ENCODE measurements at regions not wholly inside any gene's neighbourhood (a gene's known extent, or its start where the extent isn't known, plus 50 kb on each side); places are given as distances from the start of the nearest gene placed in this dataset.

DNA sequence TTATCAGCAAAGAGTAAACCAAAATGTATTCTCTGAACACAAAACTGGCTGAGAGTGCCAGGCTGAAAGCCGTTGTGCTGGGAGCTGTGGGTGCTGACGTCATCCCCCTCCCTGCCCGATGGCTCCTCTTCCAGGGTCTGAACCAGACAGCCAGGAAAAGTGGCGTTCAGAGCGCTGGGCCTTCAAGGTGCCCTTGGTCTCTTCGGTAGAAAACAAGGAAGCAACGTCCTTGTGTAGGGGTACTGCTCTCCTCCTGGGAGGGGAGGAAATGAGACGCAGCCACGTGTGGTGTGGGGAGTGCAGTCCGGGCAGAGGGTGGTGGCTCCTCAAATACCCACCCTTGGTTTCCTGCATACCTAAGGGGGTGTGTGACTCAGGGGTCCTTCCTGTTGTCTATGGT lies 394.7 kb downstream of the SEC14L1 start:
- H3K27me3 Mint-ChIP-seq (ENCODE audit: low read depth, poor library complexity): peaks cover 59% of the 10 kb centered on the region

DNA sequence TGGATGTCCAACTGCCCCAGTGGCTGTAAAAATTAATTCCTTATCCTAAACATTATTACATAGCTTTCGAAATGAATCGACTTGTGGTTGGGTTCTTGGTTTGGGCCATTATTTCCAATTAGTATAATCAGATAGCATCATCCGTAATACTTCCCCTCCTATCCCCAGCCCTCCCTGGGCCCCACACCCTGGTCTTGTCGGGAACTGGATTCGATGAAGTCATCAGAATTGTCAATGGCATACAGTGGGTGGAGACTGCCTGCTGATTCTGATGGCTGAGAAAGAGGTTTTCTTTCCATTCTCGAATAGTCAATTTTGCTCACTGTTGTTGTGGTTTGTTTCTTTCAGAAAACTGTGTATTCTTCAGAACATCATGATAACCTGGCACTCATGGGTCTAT lies 395.1 kb downstream of the SEC14L1 start:
- Mint-ChIP-seq H3K9me3 (peaks cover 21% of the 10 kb centered on the region), H3K27me3 (ENCODE audit: low read depth, poor library complexity) (peaks cover 60% of the 10 kb centered on the region), H3K36me3 (ENCODE audit: low read depth) (peaks cover 4% of the 10 kb centered on the region), H3K27ac (no peak overlapping the region), H3K4me3 (no peak overlapping the region), H3K4me1 (no peaks in the 10 kb centered on the region)
- no peak for TF ChIP-seq CTCF (IDR thresholded peaks at IDR 0.05)
- DNase-seq: no peak

More for the DNA sequence above, 394.7 kb downstream of the SEC14L1 start:
- no peak overlapping the region for H3K4me3 Mint-ChIP-seq
- H3K36me3 Mint-ChIP-seq (ENCODE audit: low read depth): peaks cover 4% of the 10 kb centered on the region
- no peak for TF ChIP-seq CTCF (IDR thresholded peaks at IDR 0.05)
- no peak overlapping the region for H3K27ac Mint-ChIP-seq
- H3K9me3 Mint-ChIP-seq: peaks cover 20% of the 10 kb centered on the region
- no peak for DNase-seq
- H3K4me1 Mint-ChIP-seq: no peaks in the 10 kb centered on the region

GRCh38 chr17:77537566-77537965 lies 396.8 kb downstream of the SEC14L1 start:
- Mint-ChIP-seq H3K36me3 (ENCODE audit: low read depth) (peaks cover 4% of the 10 kb centered on the region), H3K9me3 (peaks cover 18% of the 10 kb centered on the region), H3K27me3 (ENCODE audit: low read depth, poor library complexity) (peaks cover 66% of the 10 kb centered on the region), H3K4me1 (peaks cover 10% of the 10 kb centered on the region), H3K27ac (no peak overlapping the region), H3K4me3 (no peak overlapping the region)
- TF ChIP-seq CTCF (IDR thresholded peaks at IDR 0.05): no peak
- DNase-seq: no peak

GRCh38 chr17:77540531-77540930 lies 399.8 kb downstream of the SEC14L1 start:
- peaks cover 5% of the 10 kb centered on the region for H3K9me3 Mint-ChIP-seq
- H3K4me1 Mint-ChIP-seq: peaks cover 31% of the 10 kb centered on the region
- no peak overlapping the region for H3K4me3 Mint-ChIP-seq
- no peaks in the 10 kb centered on the region for H3K36me3 Mint-ChIP-seq (ENCODE audit: low read depth)
- no peak for DNase-seq
- peaks cover 66% of the 10 kb centered on the region for H3K27me3 Mint-ChIP-seq (ENCODE audit: low read depth, poor library complexity)
- no peak for TF ChIP-seq CTCF (IDR thresholded peaks at IDR 0.05)
- no peak overlapping the region for H3K27ac Mint-ChIP-seq

- H3K27me3 Mint-ChIP-seq (ENCODE audit: low read depth, poor library complexity): peaks cover 66% of the 10 kb centered on the region
- H3K4me1 Mint-ChIP-seq: peaks cover 34% of the 10 kb centered on the region
- DNase-seq: no peak
- no peak for TF ChIP-seq CTCF (IDR thresholded peaks at IDR 0.05)
- H3K36me3 Mint-ChIP-seq (ENCODE audit: low read depth): peaks cover 4% of the 10 kb centered on the region
- H3K27ac Mint-ChIP-seq: no peak overlapping the region
- no peak overlapping the region for H3K4me3 Mint-ChIP-seq
- peaks cover 9% of the 10 kb centered on the region for H3K9me3 Mint-ChIP-seq
These were observed 400.2 kb downstream of the SEC14L1 start for GRCh38 chr17:77540975-77541374.

DNA sequence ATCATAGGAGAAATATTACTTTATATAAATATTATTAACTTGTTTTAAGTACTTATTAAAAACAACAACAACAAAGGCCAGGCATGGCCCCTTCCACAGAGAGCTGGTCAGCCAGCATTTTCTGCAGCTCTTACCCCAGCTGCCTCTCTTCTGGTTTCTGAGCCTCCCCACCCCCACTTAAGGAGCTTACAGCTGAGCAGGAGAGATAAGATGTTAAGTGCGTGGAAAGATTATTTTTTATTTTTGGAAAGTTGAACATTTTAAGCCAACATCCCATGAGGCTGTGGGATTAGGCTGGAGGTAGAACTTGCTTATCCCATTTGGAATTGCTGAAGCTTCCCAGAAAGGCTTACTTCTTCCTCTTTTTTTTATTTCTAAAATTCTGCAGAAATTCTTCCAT lies 401.2 kb downstream of the SEC14L1 start:
- peaks cover 65% of the 10 kb centered on the region for H3K27me3 Mint-ChIP-seq (ENCODE audit: low read depth, poor library complexity)
- TF ChIP-seq CTCF (IDR thresholded peaks at IDR 0.05): no peak
- H3K9me3 Mint-ChIP-seq: peaks cover 11% of the 10 kb centered on the region
- H3K27ac Mint-ChIP-seq: no peak overlapping the region
- no peak overlapping the region for H3K4me3 Mint-ChIP-seq
- H3K36me3 Mint-ChIP-seq (ENCODE audit: low read depth): peaks cover 5% of the 10 kb centered on the region
- H3K4me1 Mint-ChIP-seq: peaks cover 41% of the 10 kb centered on the region
- no peak for DNase-seq
